Tibial nerve (tissue), 4 donors: ENCODE measurements at regions not wholly inside any gene's neighbourhood (a gene's known extent, or its start where the extent isn't known, plus 50 kb on each side); places are given as distances from the start of the nearest gene placed in this dataset.

ENCODE experiments used
- CTCF ChIP-seq, 5 experiments: fragments of 200-600 bp in 3 of 5; fragments of 450-650 bp in 2 of 5; sonication (generic) in 3 of 5; IDR thresholded peaks; one replicate each; pipeline ENCODE4 v1.5.1; 2016 to 2019; ENCODE audit warnings: antibody characterized with exemption in 5 of 5, mild to moderate bottlenecking in 3 of 5, moderate library complexity in 2 of 5
- EP300 ChIP-seq, 2 donors: sonication (generic); formaldehyde crosslinking; IDR thresholded peaks; one replicate each; pipeline ENCODE4 v1.6.1; 2017; ENCODE audit warnings: antibody characterized with exemption in 2 of 2, mild to moderate bottlenecking in 1 of 2
- POLR2A ChIP-seq, 2 donors: fragments of 450-650 bp; IDR thresholded peaks; one replicate each; pipeline ENCODE4 v1.6.1; 2017; ENCODE audit warnings: antibody characterized with exemption in 2 of 2, mild to moderate bottlenecking in 2 of 2, moderate library complexity in 2 of 2

DNA sequence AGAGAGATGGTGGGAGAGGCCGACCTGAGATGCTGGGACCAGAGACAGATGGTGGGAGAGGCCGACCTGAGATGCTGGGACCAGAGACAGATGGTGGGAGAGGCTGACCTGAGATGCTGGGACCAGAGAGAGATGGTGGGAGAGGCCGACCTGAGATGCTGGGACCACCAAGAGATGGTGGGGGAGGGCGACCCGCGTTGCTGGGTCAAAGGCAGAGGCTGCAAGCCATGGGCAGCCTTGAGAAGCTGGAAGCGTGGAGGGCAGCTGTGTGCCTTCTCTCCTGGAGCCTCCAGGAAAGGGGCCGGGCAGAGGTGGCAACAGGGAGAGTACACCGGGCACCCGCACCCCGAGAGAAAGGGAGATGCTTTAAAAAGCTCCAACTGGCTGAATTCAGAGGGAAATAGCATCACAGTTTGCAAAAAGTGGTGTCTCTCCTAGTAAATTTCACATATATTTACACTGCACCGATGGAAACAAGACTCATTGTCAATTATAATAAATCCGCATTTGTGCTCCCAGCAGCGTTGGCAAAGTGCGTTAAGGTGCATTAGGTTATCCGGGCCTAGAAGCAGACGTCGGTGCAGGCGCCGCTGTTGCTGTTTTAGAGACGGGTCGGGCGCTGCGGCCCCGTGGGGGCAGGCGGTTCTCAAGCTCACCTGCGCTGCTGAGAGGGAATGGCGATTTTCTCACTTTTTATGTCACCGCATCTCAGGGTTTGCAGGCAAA is 132.4 kb downstream of the DLL1 start:
- no peak for TF ChIP-seq CTCF (IDR thresholded peaks at IDR 0.05)
- no peak for TF ChIP-seq EP300 (IDR thresholded peaks at IDR 0.05)
- TF ChIP-seq POLR2A (IDR thresholded peaks at IDR 0.05), result no peak
